Astrocyte (in vitro differentiated cells and primary cell): ENCODE measurements at regions not wholly inside any gene's neighbourhood (a gene's known extent, or its start where the extent isn't known, plus 50 kb on each side); places are given as distances from the start of the nearest gene placed in this dataset.

Experiments used
- DNase-seq: peaks from one replicate; pipeline ENCODE4 v3.0.0-alpha.2; 2010; ENCODE audit warnings: low read depth
- FAIRE-seq: peaks from 2 replicates; lab custom pipeline; 2011; peaks lifted over from hg19 to GRCh38; lab: Jason Lieb, UNC
- H2AFZ ChIP-seq: 2 replicates; pipeline ENCODE4 v1.6.0; 2012; ENCODE audit warnings: low read depth, low read length, inconsistent platforms
- H3K27ac ChIP-seq: 2 replicates; pipeline ENCODE4 v1.5.1; 2011; ENCODE audit warnings: low read depth, low read length, inconsistent platforms
- H3K27me3 ChIP-seq: 2 replicates; pipeline ENCODE4 v1.6.0; 2011; ENCODE audit warnings: low read length, inconsistent platforms; ENCODE audit not compliant: insufficient read depth
- H3K36me3 ChIP-seq: 2 replicates; pipeline ENCODE4 v1.5.1; 2011; ENCODE audit warnings: low read length, inconsistent platforms; ENCODE audit not compliant: insufficient read depth
- H3K4me1 ChIP-seq: 2 replicates; pipeline ENCODE4 v1.5.1; 2011; ENCODE audit warnings: low read length, inconsistent platforms; ENCODE audit not compliant: insufficient read depth
- H3K4me2 ChIP-seq: 2 replicates; pipeline ENCODE4 v1.6.0; 2012; ENCODE audit warnings: low read length, inconsistent platforms
- H3K4me3 ChIP-seq: 2 replicates; pipeline ENCODE4 v1.5.1; 2011; ENCODE audit warnings: low read depth, mild to moderate bottlenecking, low read length, inconsistent platforms; ENCODE audit not compliant: insufficient read depth
- H3K79me2 ChIP-seq: 2 replicates; pipeline ENCODE4 v1.6.0; 2012; ENCODE audit warnings: mild to moderate bottlenecking, low read length, inconsistent platforms; ENCODE audit not compliant: insufficient read depth
- H3K9ac ChIP-seq: 2 replicates; pipeline ENCODE4 v1.6.0; 2012; ENCODE audit warnings: mild to moderate bottlenecking, low read length, inconsistent platforms
- H3K9me3 ChIP-seq: 2 replicates; pipeline ENCODE4 v1.5.1; 2012; ENCODE audit warnings: low read depth, mild to moderate bottlenecking, low read length, inconsistent platforms; ENCODE audit not compliant: insufficient read depth
- H4K20me1 ChIP-seq: 2 replicates; pipeline ENCODE4 v1.6.0; 2012; ENCODE audit warnings: low read length, inconsistent platforms; ENCODE audit not compliant: insufficient read depth
- H3K27ac Mint-ChIP-seq: one replicate; pipeline ENCODE4 v1.8.0; 2021; ENCODE audit warnings: mild to moderate bottlenecking, mixed read lengths; ENCODE audit not compliant: unreplicated experiment
- H3K27me3 Mint-ChIP-seq: one replicate; pipeline ENCODE4 v1.8.0; 2021; ENCODE audit warnings: low read depth, mixed read lengths; ENCODE audit not compliant: unreplicated experiment
- H3K36me3 Mint-ChIP-seq: one replicate; pipeline ENCODE4 v1.8.0; 2021; ENCODE audit warnings: low read depth, mixed read lengths; ENCODE audit not compliant: unreplicated experiment
- H3K4me1 Mint-ChIP-seq: one replicate; pipeline ENCODE4 v1.8.0; 2021; ENCODE audit warnings: low read depth, mixed read lengths; ENCODE audit not compliant: unreplicated experiment
- H3K4me3 Mint-ChIP-seq: one replicate; pipeline ENCODE4 v1.8.0; 2021; ENCODE audit warnings: mild to moderate bottlenecking, moderate library complexity, mixed read lengths; ENCODE audit not compliant: unreplicated experiment
- H3K9me3 Mint-ChIP-seq: one replicate; pipeline ENCODE4 v1.8.0; 2021; ENCODE audit warnings: mild to moderate bottlenecking, mixed read lengths; ENCODE audit not compliant: unreplicated experiment
- EZH2 ChIP-seq: IDR thresholded peaks from 2 replicates; pipeline ENCODE4 v1.6.1; 2012; ENCODE audit warnings: mild to moderate bottlenecking, low read length, inconsistent platforms; ENCODE audit not compliant: insufficient read depth
- TF ChIP-seq, protein P1 (sequence below): IDR thresholded peaks from 2 replicates; pipeline ENCODE4 v1.5.1; 2011; ENCODE audit warnings: low read depth, mild to moderate bottlenecking, inconsistent platforms, low read length, moderate library complexity; ENCODE audit not compliant: insufficient read depth

GRCh38 chr4:135976860-135977259, 1555.4 kb downstream of the PCDH18 start:
- H3K27ac Mint-ChIP-seq: no peak overlapping the region
- H3K4me3 Mint-ChIP-seq: no peak overlapping the region
- FAIRE-seq (no peak), DNase-seq (no peak)
- Histone ChIP-seq H3K79me2 (no peaks in the 10 kb centered on the region), H3K9ac (no peak overlapping the region), H3K27me3 (no peaks in the 10 kb centered on the region), H3K4me3 (no peak overlapping the region), H3K27ac (no peak overlapping the region), H3K36me3 (no peaks in the 10 kb centered on the region), H3K9me3 (no peaks in the 10 kb centered on the region), H3K4me1 (no peaks in the 10 kb centered on the region), H4K20me1 (no peaks in the 10 kb centered on the region), H3K4me2 (no peak overlapping the region), H2AFZ (no peak overlapping the region)
- H3K27me3 Mint-ChIP-seq: no peaks in the 10 kb centered on the region
- no peaks in the 10 kb centered on the region for H3K36me3 Mint-ChIP-seq
- H3K9me3 Mint-ChIP-seq: no peaks in the 10 kb centered on the region
- TF ChIP-seq, protein P1, sequence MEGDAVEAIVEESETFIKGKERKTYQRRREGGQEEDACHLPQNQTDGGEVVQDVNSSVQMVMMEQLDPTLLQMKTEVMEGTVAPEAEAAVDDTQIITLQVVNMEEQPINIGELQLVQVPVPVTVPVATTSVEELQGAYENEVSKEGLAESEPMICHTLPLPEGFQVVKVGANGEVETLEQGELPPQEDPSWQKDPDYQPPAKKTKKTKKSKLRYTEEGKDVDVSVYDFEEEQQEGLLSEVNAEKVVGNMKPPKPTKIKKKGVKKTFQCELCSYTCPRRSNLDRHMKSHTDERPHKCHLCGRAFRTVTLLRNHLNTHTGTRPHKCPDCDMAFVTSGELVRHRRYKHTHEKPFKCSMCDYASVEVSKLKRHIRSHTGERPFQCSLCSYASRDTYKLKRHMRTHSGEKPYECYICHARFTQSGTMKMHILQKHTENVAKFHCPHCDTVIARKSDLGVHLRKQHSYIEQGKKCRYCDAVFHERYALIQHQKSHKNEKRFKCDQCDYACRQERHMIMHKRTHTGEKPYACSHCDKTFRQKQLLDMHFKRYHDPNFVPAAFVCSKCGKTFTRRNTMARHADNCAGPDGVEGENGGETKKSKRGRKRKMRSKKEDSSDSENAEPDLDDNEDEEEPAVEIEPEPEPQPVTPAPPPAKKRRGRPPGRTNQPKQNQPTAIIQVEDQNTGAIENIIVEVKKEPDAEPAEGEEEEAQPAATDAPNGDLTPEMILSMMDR: no peak
- no peak for TF ChIP-seq EZH2
- H3K4me1 Mint-ChIP-seq: no peaks in the 10 kb centered on the region

DNA sequence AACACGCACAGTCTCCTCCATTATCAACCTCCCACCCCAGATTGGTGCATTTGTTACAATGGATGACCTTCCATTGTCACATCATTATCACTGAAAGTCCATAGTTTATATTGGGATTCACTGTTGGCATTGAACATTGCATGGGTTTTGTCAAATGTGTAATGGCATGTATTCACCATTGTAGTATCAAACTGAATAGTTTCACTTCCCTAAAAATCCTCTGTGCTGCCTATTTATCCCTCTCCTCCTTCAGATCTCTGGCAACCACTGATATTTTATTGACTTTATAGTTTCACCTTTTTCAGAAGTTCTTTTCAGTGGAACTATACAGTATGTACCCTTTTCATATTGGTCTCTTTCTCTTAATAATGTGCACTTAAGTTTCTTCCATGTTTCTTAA, 1565.4 kb downstream of the PCDH18 start:
- Histone ChIP-seq H3K27me3 (no peaks in the 10 kb centered on the region), H3K9ac (no peak overlapping the region), H3K4me1 (no peaks in the 10 kb centered on the region), H3K79me2 (no peaks in the 10 kb centered on the region), H2AFZ (no peak overlapping the region), H3K9me3 (no peaks in the 10 kb centered on the region), H4K20me1 (no peaks in the 10 kb centered on the region), H3K4me2 (no peak overlapping the region), H3K27ac (no peak overlapping the region), H3K36me3 (no peaks in the 10 kb centered on the region), H3K4me3 (no peak overlapping the region)
- H3K4me3 Mint-ChIP-seq: no peak overlapping the region
- H3K9me3 Mint-ChIP-seq: no peaks in the 10 kb centered on the region
- FAIRE-seq (no peak), DNase-seq (no peak)
- no peaks in the 10 kb centered on the region for H3K36me3 Mint-ChIP-seq
- H3K27me3 Mint-ChIP-seq: no peaks in the 10 kb centered on the region
- H3K4me1 Mint-ChIP-seq: no peaks in the 10 kb centered on the region
- TF ChIP-seq, protein P1: no peak
- TF ChIP-seq EZH2: no peak
- no peak overlapping the region for H3K27ac Mint-ChIP-seq

GRCh38 chr4:135963009-135963408, 1569.3 kb downstream of the PCDH18 start:
- H2AFZ ChIP-seq: no peak overlapping the region
- Mint-ChIP-seq H3K27me3 (no peaks in the 10 kb centered on the region), H3K9me3 (peaks cover 1% of the 10 kb centered on the region), H3K4me1 (no peaks in the 10 kb centered on the region), H3K36me3 (no peaks in the 10 kb centered on the region), H3K4me3 (no peak overlapping the region), H3K27ac (no peak overlapping the region)
- no peak for DNase-seq
- no peaks in the 10 kb centered on the region for H4K20me1 ChIP-seq
- no peaks in the 10 kb centered on the region for H3K27me3 ChIP-seq
- H3K79me2 ChIP-seq: no peaks in the 10 kb centered on the region
- no peaks in the 10 kb centered on the region for H3K36me3 ChIP-seq
- H3K4me3 ChIP-seq: no peak overlapping the region
- no peak overlapping the region for H3K9ac ChIP-seq
- no peak for FAIRE-seq
- TF ChIP-seq EZH2: no peak
- TF ChIP-seq, protein P1: no peak
- no peak overlapping the region for H3K27ac ChIP-seq
- no peaks in the 10 kb centered on the region for H3K4me1 ChIP-seq
- H3K9me3 ChIP-seq: no peaks in the 10 kb centered on the region
- no peak overlapping the region for H3K4me2 ChIP-seq
